GM12878 (cell line): ENCODE measurements at regions not wholly inside any gene's neighbourhood (a gene's known extent, or its start where the extent isn't known, plus 50 kb on each side); places are given as distances from the start of the nearest gene placed in this dataset.

Experiments
- ATAC-seq: fragments of 200-7000 bp; cut with Tn5 transposase; 3 replicates; pipeline ENCODE4 v1.9.1; 2020; ENCODE audit warnings: mild to moderate bottlenecking, moderate library complexity
- BruUV-seq: library from RNA; stranded (reverse); fragments of 400-500 nt; replicated peaks from 2 replicates; lab custom pipeline; 2021; lab: Mats Ljungman, UMichigan
- CTCF ChIA-PET: fragments of 300-600 bp; sonication (Branson Sonifier 250); formaldehyde crosslinking; extraction: SDS; loops from one replicate; lab custom pipeline; 2021; ENCODE audit warnings: inconsistent platforms; lab: Yijun Ruan, JAX
- POLR2A ChIA-PET: fragments of 350-600 bp; formaldehyde crosslinking; extraction: SDS; loops from one replicate; lab custom pipeline; 2021; ENCODE audit warnings: inconsistent platforms; lab: Charles Lee
- RAD21 ChIA-PET: fragments of 300-600 bp; sonication (Branson Sonifier 250); formaldehyde crosslinking; loops from one replicate; lab custom pipeline; 2023; ENCODE audit warnings: antibody characterized with exemption; ENCODE audit not compliant: unreplicated experiment; lab: Charles Lee
- SMC1A ChIA-PET: fragments of 300-600 bp; sonication (Branson Sonifier 250); formaldehyde crosslinking; loops from one replicate; lab custom pipeline; 2023; ENCODE audit not compliant: unreplicated experiment, uncharacterized antibody; lab: Charles Lee
- DNase-seq: peaks from one replicate; pipeline ENCODE4 v3.0.0-alpha.2; 2011; ENCODE audit warnings: low read depth, low spot score
- FAIRE-seq: peaks from 3 replicates; lab custom pipeline; 2011; peaks lifted over from hg19 to GRCh38; lab: Jason Lieb, UNC
- H2AFZ ChIP-seq: 2 replicates; pipeline ENCODE4 v1.6.0; 2011; ENCODE audit warnings: low read depth, low read length, control low read depth; ENCODE audit not compliant: control insufficient read depth
- H3K27ac ChIP-seq: 2 replicates; pipeline ENCODE4 v1.5.1; 2011; ENCODE audit warnings: control low read depth; ENCODE audit not compliant: control insufficient read depth, insufficient read depth
- H3K27me3 ChIP-seq, 2 experiments: replicated peaks in 1 of 2; 2 replicates each; pipeline versions ENCODE4 v1.6.0 to v1.6.1; 2011; ENCODE audit warnings: low read length in 1 of 2; ENCODE audit not compliant: control insufficient read depth in 2 of 2, insufficient read depth in 2 of 2
- H3K36me3 ChIP-seq, 2 experiments: 2 replicates each; pipeline ENCODE4 v1.5.1; 2011; ENCODE audit warnings: low read length in 1 of 2; ENCODE audit not compliant: control insufficient read depth in 2 of 2, insufficient read depth in 2 of 2
- H3K4me1 ChIP-seq: 2 replicates; pipeline ENCODE4 v1.6.1; 2011; ENCODE audit warnings: mild to moderate bottlenecking, low read length, moderate library complexity, mixed read lengths; ENCODE audit not compliant: control insufficient read depth, insufficient read depth
- H3K4me2 ChIP-seq: 2 replicates; pipeline ENCODE4 v1.6.0; 2011; ENCODE audit warnings: control low read depth; ENCODE audit not compliant: control insufficient read depth, insufficient read depth
- H3K4me3 ChIP-seq: fragments of 200-600 bp; sonication (generic); 2 replicates; pipeline ENCODE4 v1.5.1; 2016
- H3K79me2 ChIP-seq: 2 replicates; pipeline ENCODE4 v1.6.0; 2011; ENCODE audit warnings: low read length; ENCODE audit not compliant: control insufficient read depth, insufficient read depth
- H3K9ac ChIP-seq: 2 replicates; pipeline ENCODE4 v1.8.0; 2011; ENCODE audit warnings: low read length, control low read depth, mixed read lengths; ENCODE audit not compliant: control insufficient read depth, insufficient read depth
- H3K9me3 ChIP-seq: replicated peaks from 3 replicates; pipeline ENCODE4 v1.5.1; 2011; ENCODE audit warnings: mild to moderate bottlenecking, low read length; ENCODE audit not compliant: control insufficient read depth, insufficient read depth
- H4K20me1 ChIP-seq: 2 replicates; pipeline ENCODE4 v1.6.0; 2011; ENCODE audit not compliant: control insufficient read depth, insufficient read depth
- BMI1 ChIP-seq: fragments of 450-650 bp; IDR thresholded peaks from 2 replicates; pipeline ENCODE4 v1.6.1; 2016; ENCODE audit warnings: mild to moderate bottlenecking, moderate library complexity, borderline replicate concordance
- CBX3 ChIP-seq: fragments of 200-600 bp; sonication (generic); IDR thresholded peaks from 2 replicates; pipeline ENCODE4 v1.6.1; 2016; ENCODE audit warnings: low read depth, borderline replicate concordance
- GABPA ChIP-seq: IDR thresholded peaks from 2 replicates; pipeline ENCODE4 v1.6.1; 2014; ENCODE audit warnings: antibody characterized with exemption, low read depth, mild to moderate bottlenecking, inconsistent platforms
- RAD21 ChIP-seq: IDR thresholded peaks from 2 replicates; pipeline ENCODE4 v1.6.1; 2011; ENCODE audit warnings: mild to moderate bottlenecking, low read depth, low read length, moderate library complexity; ENCODE audit not compliant: insufficient read depth
- RCOR1 ChIP-seq: conservative IDR thresholded peaks from 2 replicates; pipeline ENCODE4 v1.6.1; 2012; ENCODE audit warnings: low read depth, low read length, improper control_type of control experiment
- RELB ChIP-seq: fragments of 450-650 bp; IDR thresholded peaks from 2 replicates; pipeline ENCODE4 v1.6.1; 2017; ENCODE audit warnings: low read depth, mild to moderate bottlenecking, moderate library complexity
- SPI1 ChIP-seq: IDR thresholded peaks from 2 replicates; pipeline ENCODE4 v1.6.1; 2011; ENCODE audit warnings: low read depth, mild to moderate bottlenecking, low read length, moderate library complexity, borderline replicate concordance; ENCODE audit not compliant: insufficient read depth
- TAF1 ChIP-seq: IDR thresholded peaks from 2 replicates; pipeline ENCODE4 v1.6.1; 2011; ENCODE audit warnings: mild to moderate bottlenecking, low read depth, low read length, borderline replicate concordance
- ZNF687 ChIP-seq: fragments of 450-650 bp; IDR thresholded peaks from 2 replicates; pipeline ENCODE4 v1.6.1; 2017; ENCODE audit warnings: mild to moderate bottlenecking, moderate library complexity
- WGBS: methylation state at CpG from one replicate; pipeline ENCODE4 v1.1.6; 2016; ENCODE audit warnings: low lambda C conversion rate; ENCODE audit not compliant: insufficient replicate concordance, insufficient coverage; ENCODE audit errors: missing lambda C conversion rate; 5-methylcytosine and 5-hydroxymethylcytosine counted together
- in situ Hi-C: fragments of 300-500 bp; cut with MboI; formaldehyde crosslinking; loops from 9 replicates; pipeline ENCODE4 v1.14.3; 2018; ENCODE audit warnings: mixed read lengths
- intact Hi-C: fragments of 100-400 bp; cut with micrococcal nuclease; formaldehyde crosslinking; loops from one replicate; pipeline ENCODE4 v1.14.2; 2022; ENCODE audit not compliant: unreplicated experiment
- TF ChIP-seq, protein P1 (sequence below): IDR thresholded peaks from 2 replicates; pipeline ENCODE4 v1.6.1; 2012; ENCODE audit warnings: improper control_type of control experiment, low read depth, low read length; ENCODE audit not compliant: insufficient replicate concordance
- TF ChIP-seq, protein P2 (sequence below): IDR thresholded peaks from 2 replicates; pipeline ENCODE4 v1.6.1; 2011; ENCODE audit warnings: borderline replicate concordance, low read depth, mild to moderate bottlenecking, moderate library complexity, mixed read lengths, low read length; ENCODE audit not compliant: insufficient read depth; ENCODE audit errors: extremely low read length

DNA sequence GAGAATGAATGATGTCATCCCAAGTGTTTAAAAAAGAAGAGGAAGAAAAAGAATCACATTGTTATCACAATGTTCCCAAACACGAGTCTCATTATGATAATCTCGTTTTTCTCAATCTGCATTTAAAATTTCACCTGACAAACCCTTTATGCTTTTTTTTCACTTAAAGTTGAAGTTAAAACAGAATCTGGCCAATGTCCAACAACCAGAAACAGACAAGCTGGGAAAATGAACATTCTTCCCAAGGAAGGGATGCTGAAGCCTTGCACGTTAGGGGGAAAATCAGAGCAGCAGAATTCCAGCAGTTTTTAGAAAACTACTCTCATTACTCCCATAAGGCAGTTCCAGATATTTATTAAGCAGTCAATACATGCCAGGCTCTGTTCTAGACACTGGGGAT lies 245.3 kb downstream of the TMEM182 start (continued):
- TF ChIP-seq, protein P1, sequence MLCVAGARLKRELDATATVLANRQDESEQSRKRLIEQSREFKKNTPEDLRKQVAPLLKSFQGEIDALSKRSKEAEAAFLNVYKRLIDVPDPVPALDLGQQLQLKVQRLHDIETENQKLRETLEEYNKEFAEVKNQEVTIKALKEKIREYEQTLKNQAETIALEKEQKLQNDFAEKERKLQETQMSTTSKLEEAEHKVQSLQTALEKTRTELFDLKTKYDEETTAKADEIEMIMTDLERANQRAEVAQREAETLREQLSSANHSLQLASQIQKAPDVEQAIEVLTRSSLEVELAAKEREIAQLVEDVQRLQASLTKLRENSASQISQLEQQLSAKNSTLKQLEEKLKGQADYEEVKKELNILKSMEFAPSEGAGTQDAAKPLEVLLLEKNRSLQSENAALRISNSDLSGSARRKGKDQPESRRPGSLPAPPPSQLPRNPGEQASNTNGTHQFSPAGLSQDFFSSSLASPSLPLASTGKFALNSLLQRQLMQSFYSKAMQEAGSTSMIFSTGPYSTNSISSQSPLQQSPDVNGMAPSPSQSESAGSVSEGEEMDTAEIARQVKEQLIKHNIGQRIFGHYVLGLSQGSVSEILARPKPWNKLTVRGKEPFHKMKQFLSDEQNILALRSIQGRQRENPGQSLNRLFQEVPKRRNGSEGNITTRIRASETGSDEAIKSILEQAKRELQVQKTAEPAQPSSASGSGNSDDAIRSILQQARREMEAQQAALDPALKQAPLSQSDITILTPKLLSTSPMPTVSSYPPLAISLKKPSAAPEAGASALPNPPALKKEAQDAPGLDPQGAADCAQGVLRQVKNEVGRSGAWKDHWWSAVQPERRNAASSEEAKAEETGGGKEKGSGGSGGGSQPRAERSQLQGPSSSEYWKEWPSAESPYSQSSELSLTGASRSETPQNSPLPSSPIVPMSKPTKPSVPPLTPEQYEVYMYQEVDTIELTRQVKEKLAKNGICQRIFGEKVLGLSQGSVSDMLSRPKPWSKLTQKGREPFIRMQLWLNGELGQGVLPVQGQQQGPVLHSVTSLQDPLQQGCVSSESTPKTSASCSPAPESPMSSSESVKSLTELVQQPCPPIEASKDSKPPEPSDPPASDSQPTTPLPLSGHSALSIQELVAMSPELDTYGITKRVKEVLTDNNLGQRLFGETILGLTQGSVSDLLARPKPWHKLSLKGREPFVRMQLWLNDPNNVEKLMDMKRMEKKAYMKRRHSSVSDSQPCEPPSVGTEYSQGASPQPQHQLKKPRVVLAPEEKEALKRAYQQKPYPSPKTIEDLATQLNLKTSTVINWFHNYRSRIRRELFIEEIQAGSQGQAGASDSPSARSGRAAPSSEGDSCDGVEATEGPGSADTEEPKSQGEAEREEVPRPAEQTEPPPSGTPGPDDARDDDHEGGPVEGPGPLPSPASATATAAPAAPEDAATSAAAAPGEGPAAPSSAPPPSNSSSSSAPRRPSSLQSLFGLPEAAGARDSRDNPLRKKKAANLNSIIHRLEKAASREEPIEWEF: no peak

- no peak for FAIRE-seq
- no peak overlapping the region for H3K27ac ChIP-seq
- ChIA-PET POLR2A (no interaction called here), CTCF (no interaction called here), RAD21 (no interaction called here), SMC1A (no interaction called here)
- BruUV-seq: no TSS peak
- no peak overlapping the region for H3K4me3 ChIP-seq
- no peaks in the 10 kb centered on the region for H3K27me3 ChIP-seq
- no peak overlapping the region for H3K9ac ChIP-seq
- DNase-seq: no peak
- intact Hi-C loops (no loop called here), in situ Hi-C loops (no loop called here)
- H3K4me2 ChIP-seq: no peak overlapping the region
- no peaks in the 10 kb centered on the region for H3K4me1 ChIP-seq
- WGBS: 0% methylated on average over 6 of the region's 6 CpGs
- no peak overlapping the region for H2AFZ ChIP-seq
- no peaks in the 10 kb centered on the region for H3K9me3 ChIP-seq
- H3K36me3 ChIP-seq: no peaks in the 10 kb centered on the region
- no peaks in the 10 kb centered on the region for H3K79me2 ChIP-seq
- ATAC-seq: no peak
- no peaks in the 10 kb centered on the region for H4K20me1 ChIP-seq
- TF ChIP-seq RAD21: no peak
- no peak for TF ChIP-seq TAF1
- TF ChIP-seq ZNF687: no peak
- TF ChIP-seq GABPA: no peak
- TF ChIP-seq BMI1: no peak
- TF ChIP-seq RCOR1: no peak
- TF ChIP-seq, protein P2, sequence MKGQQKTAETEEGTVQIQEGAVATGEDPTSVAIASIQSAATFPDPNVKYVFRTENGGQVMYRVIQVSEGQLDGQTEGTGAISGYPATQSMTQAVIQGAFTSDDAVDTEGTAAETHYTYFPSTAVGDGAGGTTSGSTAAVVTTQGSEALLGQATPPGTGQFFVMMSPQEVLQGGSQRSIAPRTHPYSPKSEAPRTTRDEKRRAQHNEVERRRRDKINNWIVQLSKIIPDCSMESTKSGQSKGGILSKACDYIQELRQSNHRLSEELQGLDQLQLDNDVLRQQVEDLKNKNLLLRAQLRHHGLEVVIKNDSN: no peak
- TF ChIP-seq RELB: no peak
- no peak for TF ChIP-seq SPI1
- TF ChIP-seq CBX3: no peak
Measured at GRCh38 chr2:103008586-103008985, 246.8 kb downstream of the TMEM182 start.
